ENCODE measurements at regions not wholly inside any gene's neighbourhood (a gene's known extent, or its start where the extent isn't known, plus 50 kb on each side); places are given as distances from the start of the nearest gene placed in this dataset.

GRCh38 chr9:7287065-7287464 lies 512.5 kb downstream of the DMAC1 start:
- Histone ChIP-seq H3K4ac (ENCODE audit: low read depth, low read length) (no peak overlapping the region), H3K27ac (ENCODE audit: low read depth, low read length) (no peak overlapping the region), H2AFZ (ENCODE audit: insufficient read depth, low read length, poor library complexity) (no peak overlapping the region), H4K91ac (ENCODE audit: low read depth, low read length) (no peak overlapping the region), H3K27me3 (ENCODE audit: insufficient read depth, low read length) (no peaks in the 10 kb centered on the region), H3K9ac (ENCODE audit: low read length) (no peak overlapping the region), H4K12ac (ENCODE audit: low read depth, low read length) (no peak overlapping the region), H3K23ac (ENCODE audit: low read length) (no peak overlapping the region), H3K79me1 (ENCODE audit: low read length) (no peaks in the 10 kb centered on the region), H3K18ac (ENCODE audit: low read length) (no peak overlapping the region), H3K79me2 (ENCODE audit: control insufficient read depth, insufficient read depth, low read length, poor library complexity) (no peaks in the 10 kb centered on the region), H2AK5ac (ENCODE audit: low read length) (no peak overlapping the region), H2BK120ac (ENCODE audit: insufficient read depth, low read length, poor library complexity) (no peak overlapping the region), H3K4me2 (ENCODE audit: low read length) (no peak overlapping the region), H3K4me1 (ENCODE audit: control insufficient read depth in 1 of 2, insufficient read depth in 2 of 2, low read length in 2 of 2) (no peaks in the 10 kb centered on the region), H4K8ac (ENCODE audit: low read depth, low read length) (no peak overlapping the region), H3K9me3 (ENCODE audit: insufficient read depth, low read depth, low read length) (no peaks in the 10 kb centered on the region), H2BK5ac (ENCODE audit: low read depth, low read length, poor library complexity) (no peak overlapping the region), H2BK12ac (ENCODE audit: low read length) (no peak overlapping the region), H3K14ac (ENCODE audit: low read length) (no peak overlapping the region), H3K36me3 (ENCODE audit: control insufficient read depth in 1 of 2, insufficient read depth in 2 of 2, low read length in 2 of 2) (no peaks in the 10 kb centered on the region), H3K4me3 (ENCODE audit: low read depth, low read length) (no peak overlapping the region)
- no CpG with 5 or more reads among the region's 4 CpGs for WGBS (ENCODE audit: extremely low coverage, insufficient coverage, insufficient read length)
- DNase-seq, result no peak

- Histone ChIP-seq H3K27ac (ENCODE audit: low read depth, low read length) (no peak overlapping the region), H2BK5ac (ENCODE audit: low read depth, low read length, poor library complexity) (no peak overlapping the region), H3K14ac (ENCODE audit: low read length) (no peak overlapping the region), H4K91ac (ENCODE audit: low read depth, low read length) (no peak overlapping the region), H3K4me1 (ENCODE audit: control insufficient read depth in 1 of 2, insufficient read depth in 2 of 2, low read length in 2 of 2) (no peaks in the 10 kb centered on the region), H3K4me2 (ENCODE audit: low read length) (no peak overlapping the region), H2AK5ac (ENCODE audit: low read length) (no peak overlapping the region), H4K12ac (ENCODE audit: low read depth, low read length) (no peak overlapping the region), H3K9me3 (ENCODE audit: insufficient read depth, low read depth, low read length) (no peaks in the 10 kb centered on the region), H3K9ac (ENCODE audit: low read length) (no peak overlapping the region), H2BK120ac (ENCODE audit: insufficient read depth, low read length, poor library complexity) (no peak overlapping the region), H3K27me3 (ENCODE audit: insufficient read depth, low read length) (no peaks in the 10 kb centered on the region), H3K79me2 (ENCODE audit: control insufficient read depth, insufficient read depth, low read length, poor library complexity) (no peaks in the 10 kb centered on the region), H3K4ac (ENCODE audit: low read depth, low read length) (no peak overlapping the region), H4K8ac (ENCODE audit: low read depth, low read length) (no peak overlapping the region), H3K79me1 (ENCODE audit: low read length) (no peaks in the 10 kb centered on the region), H3K36me3 (ENCODE audit: control insufficient read depth in 1 of 2, insufficient read depth in 2 of 2, low read length in 2 of 2) (no peaks in the 10 kb centered on the region), H3K18ac (ENCODE audit: low read length) (no peak overlapping the region), H2AFZ (ENCODE audit: insufficient read depth, low read length, poor library complexity) (no peak overlapping the region), H3K23ac (ENCODE audit: low read length) (no peak overlapping the region), H2BK12ac (ENCODE audit: low read length) (no peak overlapping the region), H3K4me3 (ENCODE audit: low read depth, low read length) (no peak overlapping the region)
- DNase-seq, result no peak
- WGBS (ENCODE audit: extremely low coverage, insufficient coverage, insufficient read length), result no CpG with 5 or more reads among the region's 2 CpGs
Observed at GRCh38 chr9:7286101-7286500, 513.5 kb downstream of the DMAC1 start.

- H3K4me1 ChIP-seq (ENCODE audit: control insufficient read depth in 1 of 2, insufficient read depth in 2 of 2, low read length in 2 of 2), result no peaks in the 10 kb centered on the region
- H3K23ac ChIP-seq (ENCODE audit: low read length), result no peak overlapping the region
- H3K18ac ChIP-seq (ENCODE audit: low read length), result no peak overlapping the region
- WGBS (ENCODE audit: extremely low coverage, insufficient coverage, insufficient read length), result no CpG with 5 or more reads among the region's 5 CpGs
- H4K8ac ChIP-seq (ENCODE audit: low read depth, low read length), result no peak overlapping the region
- no peak overlapping the region for H2BK5ac ChIP-seq (ENCODE audit: low read depth, low read length, poor library complexity)
- H3K4ac ChIP-seq (ENCODE audit: low read depth, low read length), result no peak overlapping the region
- no peaks in the 10 kb centered on the region for H3K79me2 ChIP-seq (ENCODE audit: control insufficient read depth, insufficient read depth, low read length, poor library complexity)
- no peak overlapping the region for H3K4me3 ChIP-seq (ENCODE audit: low read depth, low read length)
- no peak overlapping the region for H2BK120ac ChIP-seq (ENCODE audit: insufficient read depth, low read length, poor library complexity)
- no peaks in the 10 kb centered on the region for H3K36me3 ChIP-seq (ENCODE audit: control insufficient read depth in 1 of 2, insufficient read depth in 2 of 2, low read length in 2 of 2)
- H3K4me2 ChIP-seq (ENCODE audit: low read length), result no peak overlapping the region
- no peak overlapping the region for H2AFZ ChIP-seq (ENCODE audit: insufficient read depth, low read length, poor library complexity)
- H3K27ac ChIP-seq (ENCODE audit: low read depth, low read length), result no peak overlapping the region
- H4K12ac ChIP-seq (ENCODE audit: low read depth, low read length), result no peak overlapping the region
- no peak overlapping the region for H4K91ac ChIP-seq (ENCODE audit: low read depth, low read length)
- no peaks in the 10 kb centered on the region for H3K9me3 ChIP-seq (ENCODE audit: insufficient read depth, low read depth, low read length)
- no peak overlapping the region for H3K14ac ChIP-seq (ENCODE audit: low read length)
- no peak overlapping the region for H2BK12ac ChIP-seq (ENCODE audit: low read length)
- H3K79me1 ChIP-seq (ENCODE audit: low read length), result no peaks in the 10 kb centered on the region
- H2AK5ac ChIP-seq (ENCODE audit: low read length), result no peak overlapping the region
- DNase-seq, result no peak
- H3K27me3 ChIP-seq (ENCODE audit: insufficient read depth, low read length), result no peaks in the 10 kb centered on the region
- no peak overlapping the region for H3K9ac ChIP-seq (ENCODE audit: low read length)
Observed at GRCh38 chr9:7285199-7285598, 514.4 kb downstream of the DMAC1 start.

- H3K14ac ChIP-seq (ENCODE audit: low read length), result no peak overlapping the region
- no peak overlapping the region for H3K4ac ChIP-seq (ENCODE audit: low read depth, low read length)
- no peak overlapping the region for H3K27ac ChIP-seq (ENCODE audit: low read depth, low read length)
- no peak overlapping the region for H2BK5ac ChIP-seq (ENCODE audit: low read depth, low read length, poor library complexity)
- no peak overlapping the region for H3K18ac ChIP-seq (ENCODE audit: low read length)
- no peak overlapping the region for H3K4me2 ChIP-seq (ENCODE audit: low read length)
- no peak overlapping the region for H3K23ac ChIP-seq (ENCODE audit: low read length)
- no peaks in the 10 kb centered on the region for H3K36me3 ChIP-seq (ENCODE audit: control insufficient read depth in 1 of 2, insufficient read depth in 2 of 2, low read length in 2 of 2)
- H2BK12ac ChIP-seq (ENCODE audit: low read length), result no peak overlapping the region
- H2BK120ac ChIP-seq (ENCODE audit: insufficient read depth, low read length, poor library complexity), result no peak overlapping the region
- no peak overlapping the region for H4K8ac ChIP-seq (ENCODE audit: low read depth, low read length)
- WGBS (ENCODE audit: extremely low coverage, insufficient coverage, insufficient read length), result no CpG with 5 or more reads among the region's 2 CpGs
- no peaks in the 10 kb centered on the region for H3K9me3 ChIP-seq (ENCODE audit: insufficient read depth, low read depth, low read length)
- H3K27me3 ChIP-seq (ENCODE audit: insufficient read depth, low read length), result no peaks in the 10 kb centered on the region
- no peaks in the 10 kb centered on the region for H3K79me1 ChIP-seq (ENCODE audit: low read length)
- no peaks in the 10 kb centered on the region for H3K4me1 ChIP-seq (ENCODE audit: control insufficient read depth in 1 of 2, insufficient read depth in 2 of 2, low read length in 2 of 2)
- no peak overlapping the region for H4K91ac ChIP-seq (ENCODE audit: low read depth, low read length)
- no peak overlapping the region for H3K9ac ChIP-seq (ENCODE audit: low read length)
- H2AFZ ChIP-seq (ENCODE audit: insufficient read depth, low read length, poor library complexity), result no peak overlapping the region
- no peak overlapping the region for H3K4me3 ChIP-seq (ENCODE audit: low read depth, low read length)
- H4K12ac ChIP-seq (ENCODE audit: low read depth, low read length), result no peak overlapping the region
- no peak for DNase-seq
- H3K79me2 ChIP-seq (ENCODE audit: control insufficient read depth, insufficient read depth, low read length, poor library complexity), result no peaks in the 10 kb centered on the region
- no peak overlapping the region for H2AK5ac ChIP-seq (ENCODE audit: low read length)
Observed at GRCh38 chr9:7284517-7284916, 515.1 kb downstream of the DMAC1 start.

Measured in trophoblast cell (in vitro differentiated cells and primary cell).